HG03439 (cell line): ENCODE measurements at regions not wholly inside any gene's neighbourhood (a gene's known extent, or its start where the extent isn't known, plus 50 kb on each side); places are given as distances from the start of the nearest gene placed in this dataset.
"Not testable (repeated sequence)": the region's sequence is repeated elsewhere in the genome, so short reads cannot be mapped to it uniquely, and the experiment has no call there.

Experiments used
- ATAC-seq: cut with Tn5 transposase; IDR thresholded peaks from one replicate; pipeline ENCODE4 v1.9.1; 2021; ENCODE audit warnings: mild to moderate bottlenecking, moderate library complexity; ENCODE audit not compliant: unreplicated experiment

DNA sequence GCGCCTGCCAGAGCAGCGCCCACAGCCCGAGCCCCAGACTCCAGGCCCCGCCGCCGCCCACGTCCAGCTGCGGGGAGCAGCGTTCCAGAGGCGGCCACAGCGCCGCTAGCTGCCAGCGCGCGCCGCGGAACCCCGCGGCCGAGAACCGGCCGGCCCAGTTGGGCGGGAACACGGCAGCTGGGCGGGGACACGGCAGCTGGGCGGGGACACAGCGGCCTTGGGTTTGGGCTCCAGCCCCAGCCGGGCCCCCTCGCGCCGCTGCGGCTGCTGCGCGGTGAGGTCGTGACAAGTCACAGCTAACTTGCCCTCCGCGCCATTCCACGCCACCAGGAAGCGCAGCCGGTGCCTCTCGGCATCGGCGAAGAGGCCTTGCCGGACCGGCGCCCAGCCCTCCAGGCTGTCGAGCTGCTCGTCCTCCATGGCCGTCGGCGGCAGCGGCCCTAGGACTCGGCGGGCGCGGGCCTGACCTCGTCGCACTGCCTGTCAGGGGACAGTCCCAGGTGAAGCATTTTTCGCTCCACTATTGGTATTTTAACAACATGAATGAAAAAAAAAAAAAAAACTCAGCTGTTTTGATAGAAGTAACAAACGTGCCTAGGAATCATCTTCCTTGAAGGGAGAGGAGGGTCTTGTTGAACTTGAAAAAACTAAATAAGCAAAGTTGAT is 56.6 kb upstream of the GOLGA8N start:
- peak; percentile 82 for ATAC-seq

DNA sequence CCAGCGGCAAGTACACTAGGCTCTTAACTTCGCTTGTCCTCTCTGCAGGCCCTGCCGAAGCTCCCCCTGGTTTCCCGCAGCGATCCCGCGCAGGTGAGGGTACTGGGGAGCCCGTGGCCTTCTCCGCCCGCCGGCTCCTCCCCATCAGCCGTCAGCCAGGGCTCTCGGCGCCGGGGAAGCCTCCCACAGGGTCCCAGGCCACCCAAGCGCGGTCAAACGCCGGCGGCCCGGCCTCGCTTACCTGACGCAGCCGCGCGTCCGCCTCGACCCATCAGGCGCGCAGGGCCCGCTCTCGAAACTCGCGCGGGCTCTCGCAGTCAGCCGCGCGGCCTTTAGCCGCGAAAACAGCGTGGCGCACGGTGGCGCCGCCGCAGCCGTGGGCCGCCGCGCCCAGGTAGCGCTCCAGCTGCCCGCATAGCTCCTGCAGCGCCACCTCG is 57.2 kb upstream of the GOLGA8N start:
- ATAC-seq, result not testable (repeated sequence)

DNA sequence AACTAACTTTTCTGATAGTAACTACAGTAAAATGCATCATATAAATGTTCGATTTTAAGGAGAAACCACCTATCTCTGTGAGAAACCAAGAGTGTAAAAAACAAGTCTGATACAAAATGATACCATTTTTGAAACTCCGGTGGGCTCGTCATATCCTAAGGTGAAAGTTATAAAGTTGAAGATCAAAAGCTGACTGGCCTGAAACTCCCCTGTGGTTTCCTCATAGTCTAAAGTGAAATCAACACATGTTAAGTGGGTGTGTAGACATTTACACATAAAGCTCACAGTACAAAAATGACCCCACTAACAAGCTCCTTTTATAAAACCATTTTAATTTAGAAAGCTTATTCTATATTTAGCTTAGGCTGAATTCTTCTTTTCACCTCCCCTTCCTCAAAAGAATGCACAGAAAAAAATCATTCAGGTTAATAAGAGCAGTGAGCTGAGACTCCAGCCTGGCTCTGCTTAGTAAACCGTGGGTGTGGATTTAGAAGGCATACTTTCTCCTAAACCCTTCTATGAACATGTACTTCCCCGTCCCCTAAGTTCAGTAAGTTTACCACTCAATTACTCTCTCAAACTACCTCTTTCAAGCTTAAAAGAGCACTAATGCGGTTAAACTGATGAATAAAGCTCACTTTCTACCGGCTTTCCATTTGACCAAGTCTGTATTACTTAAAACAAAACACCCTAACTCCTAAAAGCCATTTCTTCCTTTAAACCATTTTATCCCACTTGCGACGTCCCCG is 57.9 kb upstream of the GOLGA8N start:
- ATAC-seq, result not testable (repeated sequence)

DNA sequence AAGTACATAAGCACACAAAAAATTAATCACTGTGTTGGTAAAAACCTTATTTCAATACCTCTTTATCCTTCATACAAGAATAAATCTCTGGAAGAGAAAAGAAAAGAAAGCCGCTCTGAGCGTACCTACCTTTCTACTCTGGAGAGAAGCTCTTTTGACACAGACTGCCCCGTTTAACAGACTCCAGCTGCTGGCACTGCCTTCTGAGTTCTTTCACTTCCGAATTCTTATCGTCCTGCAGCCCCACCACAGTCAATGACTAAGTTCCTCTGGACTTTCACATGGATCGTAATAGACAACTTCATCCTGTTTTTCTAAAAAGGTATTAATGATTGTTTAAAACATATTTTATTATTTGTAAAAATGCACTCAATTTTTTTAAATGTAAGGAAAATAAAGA is 67.5 kb upstream of the GOLGA8O start:
- not testable (repeated sequence) for ATAC-seq

DNA sequence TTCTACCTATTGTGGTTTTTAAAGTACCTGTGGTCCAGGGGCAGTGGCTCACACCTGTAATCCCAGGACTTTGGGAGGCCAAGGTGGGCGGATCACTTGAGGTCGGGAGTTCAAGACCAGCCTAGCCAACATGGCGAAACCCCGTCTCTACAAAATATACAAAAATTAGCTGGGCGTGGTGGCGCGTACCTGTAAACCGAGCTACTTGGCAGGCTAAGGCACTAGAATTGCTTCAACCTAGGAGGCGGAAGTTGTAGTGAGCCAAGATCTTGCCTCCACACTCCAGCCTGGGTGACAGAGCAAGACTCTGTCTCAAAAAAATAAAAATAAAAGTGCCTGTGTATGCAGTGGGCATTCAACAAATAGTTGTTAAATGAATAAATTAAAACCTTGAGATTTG is 67.0 kb upstream of the GOLGA8O start:
- ATAC-seq, result not testable (repeated sequence)

DNA sequence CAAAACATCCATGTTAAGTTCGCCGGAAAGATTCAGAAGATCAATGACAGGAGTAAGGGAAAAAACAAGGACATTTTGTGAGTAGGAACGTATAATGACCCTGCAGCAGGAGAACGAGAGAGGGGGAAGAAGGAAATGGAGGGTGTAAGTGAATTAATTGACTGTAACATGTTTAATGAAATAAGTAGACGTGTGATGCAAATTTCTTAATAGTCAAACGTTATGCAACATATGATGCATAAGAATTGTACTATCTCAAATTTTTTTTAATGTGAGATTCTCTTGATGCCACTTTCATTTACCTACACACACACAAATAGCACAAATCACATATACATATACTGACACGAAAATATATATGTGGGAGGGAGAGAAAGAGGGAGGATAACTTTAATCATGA is 63.5 kb upstream of the GOLGA8O start:
- not testable (repeated sequence) for ATAC-seq

DNA sequence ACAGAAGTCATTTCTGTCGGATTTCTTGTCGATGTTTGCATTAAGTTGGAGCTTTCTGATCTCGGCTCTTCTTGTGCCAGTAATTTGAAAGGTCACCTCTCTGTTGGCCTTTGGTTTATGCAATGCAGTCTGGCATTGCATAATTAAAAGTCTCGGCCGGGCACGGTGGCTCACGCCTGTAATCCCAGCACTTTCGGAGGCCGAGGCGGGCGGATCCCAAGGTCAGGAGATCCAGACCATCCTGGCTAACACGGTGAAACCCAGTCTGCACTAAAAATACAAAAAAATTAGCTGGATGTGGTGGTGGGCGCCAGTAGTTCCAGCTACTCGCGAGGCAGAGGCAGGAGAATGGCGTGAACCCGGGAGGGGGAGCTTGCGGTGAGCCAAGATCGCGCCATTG is 62.6 kb upstream of the GOLGA8O start:
- not testable (repeated sequence) for ATAC-seq

DNA sequence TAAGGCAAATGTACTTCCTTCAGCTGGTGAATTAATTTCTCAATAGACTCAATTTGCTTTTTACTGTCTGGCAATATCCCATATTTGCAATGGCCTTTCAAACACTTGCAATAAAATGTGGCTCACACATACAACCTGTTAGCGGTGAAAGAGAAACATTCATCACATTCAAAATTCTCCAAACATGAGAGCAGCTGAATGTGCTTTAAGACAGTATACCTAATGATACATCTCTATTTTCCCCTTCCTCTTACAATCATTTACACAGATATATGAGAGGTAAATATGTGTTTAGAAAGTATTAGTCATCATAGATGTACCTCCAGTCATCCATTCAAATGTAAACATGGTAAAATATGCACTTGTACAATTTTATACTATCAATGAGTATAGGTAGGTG is 61.5 kb upstream of the GOLGA8O start:
- ATAC-seq, result not testable (repeated sequence)

DNA sequence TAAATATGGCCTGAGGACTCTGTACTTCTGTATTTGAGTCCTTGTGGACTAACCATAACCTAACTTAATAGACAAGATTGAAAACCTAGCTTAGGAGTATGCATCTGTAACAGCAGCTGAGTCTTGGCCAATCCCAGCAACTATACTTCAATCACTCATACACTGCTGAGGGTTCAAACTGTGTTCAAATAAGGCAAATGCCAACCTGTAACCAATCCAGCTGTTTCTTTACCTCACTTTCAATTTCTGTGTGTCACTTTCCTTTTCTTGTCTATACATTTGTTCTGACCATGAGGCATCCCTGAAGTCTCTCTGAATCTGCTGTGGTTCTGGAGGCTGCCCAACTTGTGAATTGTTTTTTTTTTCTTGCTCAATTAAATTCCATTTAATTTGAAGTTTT is 57.9 kb upstream of the GOLGA8O start:
- ATAC-seq, result not testable (repeated sequence)

DNA sequence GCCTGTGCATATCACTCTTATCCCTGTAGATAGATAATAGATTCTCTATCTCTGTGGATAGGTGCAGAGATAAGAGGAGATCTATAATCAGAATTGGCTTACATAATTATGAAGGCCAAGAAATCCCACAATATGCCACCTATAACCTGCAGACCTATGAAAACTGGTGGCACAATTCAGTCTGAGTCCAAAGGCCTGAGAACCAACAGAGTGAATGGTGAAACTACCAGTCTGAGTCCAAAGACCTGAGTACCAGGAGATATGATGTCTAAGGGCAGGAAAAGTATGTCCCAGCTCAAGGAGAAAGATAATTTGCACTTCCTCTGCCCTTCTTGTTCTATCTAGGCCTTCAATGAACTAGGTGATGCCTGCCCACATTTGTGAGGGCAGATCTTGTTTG is 54.6 kb upstream of the GOLGA8O start:
- ATAC-seq, result not testable (repeated sequence)

DNA sequence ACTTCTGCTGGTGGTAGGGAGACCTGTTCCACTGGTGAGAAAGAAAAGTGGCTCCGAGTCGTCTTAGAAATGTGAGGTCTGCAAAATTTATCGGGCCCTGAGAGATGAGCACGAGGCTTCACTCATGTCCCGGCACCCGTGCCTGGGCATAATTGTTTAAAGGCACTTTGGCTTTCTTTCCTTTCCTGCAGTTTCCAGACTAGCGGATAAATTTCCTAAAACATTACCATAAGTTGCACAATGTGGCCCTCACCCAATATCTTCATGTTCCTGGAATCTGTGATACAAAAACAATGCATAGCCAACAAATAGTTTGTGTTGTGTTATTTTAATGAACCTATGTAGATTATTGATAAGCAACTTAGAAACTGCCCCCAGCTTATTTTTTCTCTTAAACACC is 52.6 kb upstream of the GOLGA8O start:
- ATAC-seq, result not testable (repeated sequence)

DNA sequence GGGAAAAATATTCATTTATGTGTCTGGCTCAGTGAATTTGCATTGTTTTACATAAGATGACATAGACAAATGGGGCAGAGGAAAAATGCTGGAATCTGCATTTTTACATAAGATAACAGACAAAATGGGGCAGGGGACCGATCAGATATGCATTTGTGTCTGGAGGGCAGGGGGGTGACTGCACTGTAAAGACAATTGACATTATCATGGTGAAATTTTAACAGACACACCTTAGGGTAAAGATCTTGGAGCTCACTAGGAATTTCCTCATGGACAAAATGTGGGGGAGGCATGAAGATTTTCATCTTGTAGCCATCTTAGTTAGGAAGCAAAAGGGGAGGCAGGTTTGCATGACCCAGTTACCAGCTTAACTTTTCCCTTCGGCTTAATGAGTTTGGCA is 51.4 kb upstream of the GOLGA8O start:
- not testable (repeated sequence) for ATAC-seq

DNA sequence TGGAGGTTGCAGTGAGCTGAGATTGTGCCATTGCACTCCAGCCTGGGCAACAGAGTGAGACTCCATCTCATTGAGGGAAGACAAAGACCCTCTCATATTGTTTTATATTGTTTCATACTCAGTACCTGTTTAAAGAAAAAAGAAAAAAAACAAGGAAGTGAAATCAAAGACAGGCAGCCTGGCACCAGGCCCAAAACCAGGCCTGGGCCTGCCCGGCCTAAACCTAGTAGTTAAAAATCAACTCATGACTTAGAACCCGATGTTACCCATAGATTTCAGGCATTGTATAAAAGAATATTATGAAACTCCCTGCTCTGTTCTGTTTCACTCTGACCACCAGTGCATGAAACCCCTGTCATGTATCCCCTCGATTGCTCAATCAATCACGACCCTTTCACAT is 50.2 kb upstream of the GOLGA8O start:
- ATAC-seq, result not testable (repeated sequence)
